OCI-LY3 (cell line): ENCODE measurements at regions not wholly inside any gene's neighbourhood (a gene's known extent, or its start where the extent isn't known, plus 50 kb on each side); places are given as distances from the start of the nearest gene placed in this dataset.

Experiments used
- EZH2phosphoT487 ChIP-seq: fragments of 200-600 bp; shearing (Covaris generic); IDR thresholded peaks from 2 replicates; pipeline ENCODE4 v1.6.1; 2018; ENCODE audit warnings: antibody characterized with exemption, mixed run types, low read depth
- TF ChIP-seq, protein P1 (sequence below): fragments of 200-600, 300-600 bp; sonication (generic); IDR thresholded peaks from 2 replicates; pipeline ENCODE4 v1.5.1; 2014; ENCODE audit warnings: antibody characterized with exemption, low read length, low read depth

DNA sequence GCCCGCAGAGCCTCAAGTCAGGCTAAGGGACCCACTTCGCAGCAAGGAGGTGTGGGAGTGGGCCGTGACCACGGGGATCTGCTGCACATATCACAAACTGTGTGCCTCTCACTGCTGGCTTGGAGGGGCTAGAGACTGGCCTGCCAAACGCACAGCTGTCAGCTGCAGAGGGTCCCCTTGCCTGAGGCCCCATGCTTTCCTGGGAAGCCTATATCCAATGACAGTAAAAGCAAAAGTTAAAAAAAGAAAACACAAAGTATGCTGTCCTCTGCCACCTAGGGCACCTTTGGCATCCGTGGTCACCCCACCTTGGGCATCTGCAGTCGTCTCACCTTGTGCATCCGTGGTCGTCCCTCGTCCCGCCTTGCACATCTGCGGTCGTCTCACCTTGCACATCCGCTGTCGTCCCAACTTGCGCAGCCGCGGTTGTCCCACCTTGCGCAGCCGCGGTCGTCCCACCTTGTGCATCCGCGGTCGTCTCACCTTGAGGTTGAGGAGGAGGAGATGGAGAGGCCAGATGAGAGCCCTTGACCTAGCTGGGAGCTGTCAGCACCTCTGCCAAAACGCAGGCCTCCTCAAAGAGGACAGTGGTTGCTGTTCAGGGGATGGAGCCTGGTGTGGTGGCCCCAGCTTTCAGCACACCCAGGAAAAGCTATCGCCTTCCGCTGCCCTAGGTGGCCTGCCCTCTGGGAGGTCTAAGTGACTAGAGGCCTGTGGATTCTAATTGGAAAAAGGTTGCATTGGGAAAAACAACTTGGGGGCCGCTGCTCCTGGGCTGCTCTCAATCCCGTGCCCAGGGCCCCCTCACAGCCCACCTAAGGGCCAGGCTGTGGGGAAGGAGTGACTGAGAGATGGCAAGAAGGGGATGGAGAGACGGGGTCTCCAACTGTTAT, 90.5 kb downstream of the MYEOV start:
- TF ChIP-seq, protein P1, sequence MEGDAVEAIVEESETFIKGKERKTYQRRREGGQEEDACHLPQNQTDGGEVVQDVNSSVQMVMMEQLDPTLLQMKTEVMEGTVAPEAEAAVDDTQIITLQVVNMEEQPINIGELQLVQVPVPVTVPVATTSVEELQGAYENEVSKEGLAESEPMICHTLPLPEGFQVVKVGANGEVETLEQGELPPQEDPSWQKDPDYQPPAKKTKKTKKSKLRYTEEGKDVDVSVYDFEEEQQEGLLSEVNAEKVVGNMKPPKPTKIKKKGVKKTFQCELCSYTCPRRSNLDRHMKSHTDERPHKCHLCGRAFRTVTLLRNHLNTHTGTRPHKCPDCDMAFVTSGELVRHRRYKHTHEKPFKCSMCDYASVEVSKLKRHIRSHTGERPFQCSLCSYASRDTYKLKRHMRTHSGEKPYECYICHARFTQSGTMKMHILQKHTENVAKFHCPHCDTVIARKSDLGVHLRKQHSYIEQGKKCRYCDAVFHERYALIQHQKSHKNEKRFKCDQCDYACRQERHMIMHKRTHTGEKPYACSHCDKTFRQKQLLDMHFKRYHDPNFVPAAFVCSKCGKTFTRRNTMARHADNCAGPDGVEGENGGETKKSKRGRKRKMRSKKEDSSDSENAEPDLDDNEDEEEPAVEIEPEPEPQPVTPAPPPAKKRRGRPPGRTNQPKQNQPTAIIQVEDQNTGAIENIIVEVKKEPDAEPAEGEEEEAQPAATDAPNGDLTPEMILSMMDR = no peak
- no peak for TF ChIP-seq EZH2phosphoT487
